ENCODE measurements at regions not wholly inside any gene's neighbourhood (a gene's known extent, or its start where the extent isn't known, plus 50 kb on each side); places are given as distances from the start of the nearest gene placed in this dataset.

GRCh38 chr12:93297536-93297935, 80.2 kb upstream of the NUDT4 start:
- no peak for DNase-seq (ENCODE audit: low read depth in 2 of 2)

- DNase-seq (ENCODE audit: low read depth in 2 of 2) = no peak
These were observed 78.4 kb upstream of the NUDT4 start for GRCh38 chr12:93299262-93299846.

GRCh38 chr12:93300611-93301021, 77.1 kb upstream of the NUDT4 start:
- no peak for DNase-seq (ENCODE audit: low read depth in 2 of 2)

GRCh38 chr12:93302331-93303229, 75.1 kb upstream of the NUDT4 start:
- DNase-seq (ENCODE audit: low read depth in 2 of 2) = no peak

GRCh38 chr12:93306636-93307035, 71.1 kb upstream of the NUDT4 start:
- no peak for DNase-seq (ENCODE audit: low read depth in 2 of 2)

- no peak for DNase-seq (ENCODE audit: low read depth in 2 of 2)
These were observed 69.4 kb upstream of the NUDT4 start for GRCh38 chr12:93308281-93308680.

GRCh38 chr12:93311827-93312226, 65.9 kb upstream of the NUDT4 start:
- DNase-seq (ENCODE audit: low read depth in 2 of 2) = no peak

- DNase-seq (ENCODE audit: low read depth in 2 of 2) = no peak
These were observed 63.6 kb upstream of the NUDT4 start for GRCh38 chr12:93314177-93314497.

- no peak for DNase-seq (ENCODE audit: low read depth in 2 of 2)
These were observed 62.3 kb upstream of the NUDT4 start for GRCh38 chr12:93315385-93315906.

- DNase-seq (ENCODE audit: low read depth in 2 of 2) = no peak
These were observed 61.7 kb upstream of the NUDT4 start for GRCh38 chr12:93315907-93316622.

GRCh38 chr12:93316623-93316971, 61.1 kb upstream of the NUDT4 start:
- no peak for DNase-seq (ENCODE audit: low read depth in 2 of 2)

GRCh38 chr12:93317227-93317626, 60.5 kb upstream of the NUDT4 start:
- DNase-seq (ENCODE audit: low read depth in 2 of 2) = no peak

GRCh38 chr12:93318720-93319522, 58.8 kb upstream of the NUDT4 start:
- DNase-seq (ENCODE audit: low read depth in 2 of 2) = no peak

GRCh38 chr12:93319523-93320050, 58.1 kb upstream of the NUDT4 start:
- DNase-seq (ENCODE audit: low read depth in 2 of 2) = no peak

- DNase-seq (ENCODE audit: low read depth in 2 of 2) = no peak
These were observed 54.9 kb upstream of the NUDT4 start for GRCh38 chr12:93322784-93323183.

- DNase-seq (ENCODE audit: low read depth in 2 of 2) = no peak
These were observed 53.9 kb upstream of the NUDT4 start for GRCh38 chr12:93323625-93324329.

GRCh38 chr12:93325855-93326254, 51.9 kb upstream of the NUDT4 start:
- no peak for DNase-seq (ENCODE audit: low read depth in 2 of 2)

All from stimulated activated CD8-positive, alpha-beta memory T cell treated with anti-CD3 and anti-CD28 coated beads, Interleukin-7, amount 100 ng/mL, for 4 hours (primary cell).